HepG2 (cell line): ENCODE measurements at regions not wholly inside any gene's neighbourhood (a gene's known extent, or its start where the extent isn't known, plus 50 kb on each side); places are given as distances from the start of the nearest gene placed in this dataset.

ENCODE experiments used
- NFE2L2 ChIP-seq: fragments of 150-350 bp; IDR thresholded peaks from 2 replicates; pipeline ENCODE4 v1.6.1; 2014; ENCODE audit warnings: low read length
- TAF1 ChIP-seq: sonication (generic); formaldehyde crosslinking; IDR thresholded peaks from 2 replicates; pipeline ENCODE4 v1.4.0; 2020; ENCODE audit warnings: missing genetic modification reagents
- ZNF788 ChIP-seq: sonication (generic); formaldehyde crosslinking; IDR thresholded peaks from 2 replicates; pipeline ENCODE4 v1.5.0; 2020; ENCODE audit warnings: mild to moderate bottlenecking, missing genetic modification reagents, borderline replicate concordance
- TF ChIP-seq, protein P1 (sequence below): sonication (generic); formaldehyde crosslinking; conservative IDR thresholded peaks from 2 replicates; pipeline ENCODE4 v1.4.0; 2020; ENCODE audit warnings: missing genetic modification reagents
- TF ChIP-seq, protein P2 (sequence below): sonication (generic); formaldehyde crosslinking; IDR thresholded peaks from 2 replicates; pipeline ENCODE4 v1.4.0; 2020; ENCODE audit warnings: missing genetic modification reagents

DNA sequence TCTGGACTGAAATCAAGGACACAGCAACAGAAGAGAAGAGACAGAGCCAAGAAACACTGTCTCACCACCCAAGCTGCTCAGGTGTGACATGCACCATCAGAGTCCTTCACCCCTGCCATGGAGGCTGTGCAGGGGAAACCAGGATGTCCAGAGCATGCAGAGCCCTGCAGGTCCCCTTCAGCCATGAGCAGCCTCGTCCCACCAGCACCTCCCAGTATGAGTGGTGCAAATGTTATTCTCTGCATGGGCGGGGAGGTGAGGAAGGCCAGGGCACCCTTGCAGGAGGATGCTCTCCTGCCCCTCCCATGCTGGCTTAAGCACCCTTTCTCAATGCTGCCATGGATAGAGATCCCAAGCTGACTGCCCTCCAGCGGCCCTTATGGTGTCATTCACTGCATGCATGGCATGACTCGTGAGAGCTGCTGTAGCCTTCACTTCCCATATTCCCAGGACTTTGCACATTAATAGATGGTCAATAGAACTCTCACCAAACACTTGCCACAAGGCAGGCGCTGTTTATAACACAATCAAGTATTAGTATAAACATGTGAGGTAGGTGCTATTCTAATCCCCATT, 171.0 kb downstream of the ANAPC1 start (continued):
- TF ChIP-seq, protein P1, sequence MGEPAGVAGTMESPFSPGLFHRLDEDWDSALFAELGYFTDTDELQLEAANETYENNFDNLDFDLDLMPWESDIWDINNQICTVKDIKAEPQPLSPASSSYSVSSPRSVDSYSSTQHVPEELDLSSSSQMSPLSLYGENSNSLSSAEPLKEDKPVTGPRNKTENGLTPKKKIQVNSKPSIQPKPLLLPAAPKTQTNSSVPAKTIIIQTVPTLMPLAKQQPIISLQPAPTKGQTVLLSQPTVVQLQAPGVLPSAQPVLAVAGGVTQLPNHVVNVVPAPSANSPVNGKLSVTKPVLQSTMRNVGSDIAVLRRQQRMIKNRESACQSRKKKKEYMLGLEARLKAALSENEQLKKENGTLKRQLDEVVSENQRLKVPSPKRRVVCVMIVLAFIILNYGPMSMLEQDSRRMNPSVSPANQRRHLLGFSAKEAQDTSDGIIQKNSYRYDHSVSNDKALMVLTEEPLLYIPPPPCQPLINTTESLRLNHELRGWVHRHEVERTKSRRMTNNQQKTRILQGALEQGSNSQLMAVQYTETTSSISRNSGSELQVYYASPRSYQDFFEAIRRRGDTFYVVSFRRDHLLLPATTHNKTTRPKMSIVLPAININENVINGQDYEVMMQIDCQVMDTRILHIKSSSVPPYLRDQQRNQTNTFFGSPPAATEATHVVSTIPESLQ (CRISPR knock-in tag), result no peak
- TF ChIP-seq TAF1 (CRISPR knock-in tag) (no peak), ZNF788 (no peak), NFE2L2 (no peak)
- TF ChIP-seq, protein P2, sequence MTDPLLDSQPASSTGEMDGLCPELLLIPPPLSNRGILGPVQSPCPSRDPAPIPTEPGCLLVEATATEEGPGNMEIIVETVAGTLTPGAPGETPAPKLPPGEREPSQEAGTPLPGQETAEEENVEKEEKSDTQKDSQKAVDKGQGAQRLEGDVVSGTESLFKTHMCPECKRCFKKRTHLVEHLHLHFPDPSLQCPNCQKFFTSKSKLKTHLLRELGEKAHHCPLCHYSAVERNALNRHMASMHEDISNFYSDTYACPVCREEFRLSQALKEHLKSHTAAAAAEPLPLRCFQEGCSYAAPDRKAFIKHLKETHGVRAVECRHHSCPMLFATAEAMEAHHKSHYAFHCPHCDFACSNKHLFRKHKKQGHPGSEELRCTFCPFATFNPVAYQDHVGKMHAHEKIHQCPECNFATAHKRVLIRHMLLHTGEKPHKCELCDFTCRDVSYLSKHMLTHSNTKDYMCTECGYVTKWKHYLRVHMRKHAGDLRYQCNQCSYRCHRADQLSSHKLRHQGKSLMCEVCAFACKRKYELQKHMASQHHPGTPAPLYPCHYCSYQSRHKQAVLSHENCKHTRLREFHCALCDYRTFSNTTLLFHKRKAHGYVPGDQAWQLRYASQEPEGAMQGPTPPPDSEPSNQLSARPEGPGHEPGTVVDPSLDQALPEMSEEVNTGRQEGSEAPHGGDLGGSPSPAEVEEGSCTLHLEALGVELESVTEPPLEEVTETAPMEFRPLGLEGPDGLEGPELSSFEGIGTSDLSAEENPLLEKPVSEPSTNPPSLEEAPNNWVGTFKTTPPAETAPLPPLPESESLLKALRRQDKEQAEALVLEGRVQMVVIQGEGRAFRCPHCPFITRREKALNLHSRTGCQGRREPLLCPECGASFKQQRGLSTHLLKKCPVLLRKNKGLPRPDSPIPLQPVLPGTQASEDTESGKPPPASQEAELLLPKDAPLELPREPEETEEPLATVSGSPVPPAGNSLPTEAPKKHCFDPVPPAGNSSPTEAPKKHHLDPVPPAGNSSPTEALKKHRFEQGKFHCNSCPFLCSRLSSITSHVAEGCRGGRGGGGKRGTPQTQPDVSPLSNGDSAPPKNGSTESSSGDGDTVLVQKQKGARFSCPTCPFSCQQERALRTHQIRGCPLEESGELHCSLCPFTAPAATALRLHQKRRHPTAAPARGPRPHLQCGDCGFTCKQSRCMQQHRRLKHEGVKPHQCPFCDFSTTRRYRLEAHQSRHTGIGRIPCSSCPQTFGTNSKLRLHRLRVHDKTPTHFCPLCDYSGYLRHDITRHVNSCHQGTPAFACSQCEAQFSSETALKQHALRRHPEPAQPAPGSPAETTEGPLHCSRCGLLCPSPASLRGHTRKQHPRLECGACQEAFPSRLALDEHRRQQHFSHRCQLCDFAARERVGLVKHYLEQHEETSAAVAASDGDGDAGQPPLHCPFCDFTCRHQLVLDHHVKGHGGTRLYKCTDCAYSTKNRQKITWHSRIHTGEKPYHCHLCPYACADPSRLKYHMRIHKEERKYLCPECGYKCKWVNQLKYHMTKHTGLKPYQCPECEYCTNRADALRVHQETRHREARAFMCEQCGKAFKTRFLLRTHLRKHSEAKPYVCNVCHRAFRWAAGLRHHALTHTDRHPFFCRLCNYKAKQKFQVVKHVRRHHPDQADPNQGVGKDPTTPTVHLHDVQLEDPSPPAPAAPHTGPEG (CRISPR knock-in tag), result no peak
